ENCODE measurements at regions not wholly inside any gene's neighbourhood (a gene's known extent, or its start where the extent isn't known, plus 50 kb on each side); places are given as distances from the start of the nearest gene placed in this dataset.

DNA sequence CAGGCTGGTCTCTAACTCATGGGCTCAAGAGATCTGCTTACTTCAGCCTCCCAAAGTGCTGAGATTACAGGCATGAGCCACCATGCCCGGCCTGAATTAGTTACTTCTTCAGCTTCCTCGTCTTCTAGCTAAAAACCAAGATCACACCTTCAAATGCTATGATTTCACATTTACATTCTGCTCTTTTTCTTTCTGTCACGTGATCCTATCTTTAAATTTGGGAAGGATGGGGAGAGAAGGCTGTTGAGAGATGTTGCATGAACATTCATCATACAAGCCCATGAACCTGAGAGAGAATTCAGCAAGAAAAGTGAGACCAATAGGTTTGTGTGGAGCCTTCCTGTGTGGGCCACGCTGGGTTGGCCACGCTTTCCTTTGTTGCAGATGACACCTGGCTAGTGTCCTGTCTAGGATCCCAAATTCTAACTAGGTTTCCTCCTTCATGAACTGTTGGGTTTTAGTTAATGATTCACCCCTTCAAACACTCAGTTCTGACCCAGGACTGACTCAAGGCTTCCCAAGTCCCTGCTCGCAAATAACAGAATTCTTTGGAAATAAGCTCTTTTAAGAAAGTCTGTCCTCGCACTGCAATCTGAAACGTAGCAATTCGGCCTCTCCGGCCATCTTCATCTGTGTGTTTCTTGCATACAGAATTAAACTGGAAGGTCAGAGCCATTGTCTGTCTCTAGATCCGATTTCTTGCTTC is 57.3 kb upstream of the CREB1 start:
- peak overlapping the region; percentile 72 for H2AFZ ChIP-seq
- peak; percentile 69 for DNase-seq
- H3K36me3 ChIP-seq (ENCODE audit: low read depth): no peaks in the 10 kb centered on the region
- H3K4me3 ChIP-seq: peak overlapping the region; percentile 40
- no peaks in the 10 kb centered on the region for H3K9me3 ChIP-seq (ENCODE audit: low read depth)
- peaks cover 22% of the 10 kb centered on the region for H3F3A ChIP-seq (ENCODE audit: insufficient read depth)
- no peaks in the 10 kb centered on the region for H4K20me1 ChIP-seq (ENCODE audit: insufficient read depth)
- peak overlapping the region; percentile 56 for H3K4me2 ChIP-seq (ENCODE audit: unreplicated experiment)
- 71% methylated on average over 11 of the region's 11 CpGs for WGBS, 2 experiments (ENCODE audit: low coverage in 1 of 2, low lambda C conversion rate in 2 of 2, missing lambda C conversion rate in 2 of 2)
- no peaks in the 10 kb centered on the region for H3K79me2 ChIP-seq (ENCODE audit: insufficient read depth)
- in situ Hi-C loops (cut with MboI): loop anchor here (5.0 to 10.0 kb wide), 3 partner anchors 225 to 490 kb away; partner anchors contain the start of gene KLF7
- no peaks in the 10 kb centered on the region for H3K9me2 ChIP-seq (ENCODE audit: insufficient read depth)
- H3K9ac ChIP-seq: peak overlapping the region; percentile 66
- peak overlapping the region; percentile 61 for H3K27ac ChIP-seq
- H3K4me1 ChIP-seq (ENCODE audit: insufficient read depth): peaks cover 38% of the 10 kb centered on the region
- TF ChIP-seq EZH2 (IDR thresholded peaks at IDR 0.05; ENCODE audit: insufficient read depth, poor library complexity, severe bottlenecking) (no peak), EZH2phosphoT487 (IDR thresholded peaks at IDR 0.05; ENCODE audit: insufficient read depth, low read depth) (no peak)
- H3K27me3 ChIP-seq (replicated peaks; ENCODE audit: insufficient read depth): no peaks in the 10 kb centered on the region

DNA sequence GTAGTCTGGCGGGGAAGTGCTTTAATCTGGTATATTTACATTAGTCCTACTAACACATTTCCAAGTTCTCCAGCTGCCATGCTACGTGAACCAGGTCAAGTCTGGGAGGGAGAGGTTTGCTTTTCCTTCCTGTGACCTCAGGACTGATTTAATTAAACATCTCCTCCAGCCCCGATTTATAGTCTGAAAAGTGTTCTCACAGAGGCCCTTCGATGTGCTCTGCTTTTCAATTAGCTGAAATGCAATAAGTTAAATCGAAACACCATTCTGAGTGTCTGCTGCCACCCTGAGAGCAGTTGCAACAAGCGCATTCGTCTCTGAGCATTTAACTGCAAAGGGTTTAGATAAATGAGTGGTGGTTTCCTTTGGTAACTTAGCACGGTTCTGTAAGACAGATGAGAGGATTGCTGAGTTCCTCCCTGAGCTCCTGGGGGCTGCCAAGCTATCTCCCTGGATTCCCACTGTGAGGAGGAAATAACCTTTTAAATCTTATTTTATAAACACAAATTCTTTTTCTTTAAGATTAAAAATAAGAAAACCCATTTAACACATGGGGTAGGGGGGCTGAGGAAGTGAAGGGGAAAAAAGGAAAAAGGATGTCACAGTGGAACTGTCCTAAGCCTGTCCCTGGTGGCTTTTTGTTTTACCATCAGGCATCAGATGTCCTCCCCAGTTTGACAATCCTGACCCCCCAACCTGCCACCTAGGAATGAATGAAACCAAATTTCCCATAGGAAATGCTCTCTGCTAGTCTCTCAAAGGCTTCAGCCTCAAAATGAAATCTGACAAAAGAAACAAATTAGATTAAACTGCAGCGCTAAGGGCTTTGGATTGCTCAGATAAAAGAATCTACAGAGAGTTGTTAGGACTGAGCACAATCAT is 56.5 kb upstream of the CREB1 start:
- no peaks in the 10 kb centered on the region for H4K20me1 ChIP-seq (ENCODE audit: insufficient read depth)
- 12 to 14% methylated on average over 9 of the region's 9 CpGs for WGBS, 2 experiments (ENCODE audit: low coverage in 1 of 2, low lambda C conversion rate in 2 of 2, missing lambda C conversion rate in 2 of 2)
- peak overlapping the region; percentile 40 for H3K4me3 ChIP-seq
- no peaks in the 10 kb centered on the region for H3K36me3 ChIP-seq (ENCODE audit: low read depth)
- H3K4me2 ChIP-seq (ENCODE audit: unreplicated experiment): peak overlapping the region; percentile 56
- peaks cover 20% of the 10 kb centered on the region for H3F3A ChIP-seq (ENCODE audit: insufficient read depth)
- peak overlapping the region; percentile 72 for H2AFZ ChIP-seq
- H3K79me2 ChIP-seq (ENCODE audit: insufficient read depth): no peaks in the 10 kb centered on the region
- in situ Hi-C loops (cut with MboI): loop anchor here (5.0 to 10.0 kb wide), 3 partner anchors 226 to 491 kb away; partner anchors contain the start of gene KLF7
- H3K27me3 ChIP-seq (replicated peaks; ENCODE audit: insufficient read depth): no peaks in the 10 kb centered on the region
- peak; percentile 90 for DNase-seq
- H3K9me3 ChIP-seq (ENCODE audit: low read depth): no peaks in the 10 kb centered on the region
- H3K9me2 ChIP-seq (ENCODE audit: insufficient read depth): no peaks in the 10 kb centered on the region
- H3K4me1 ChIP-seq (ENCODE audit: insufficient read depth): peaks cover 31% of the 10 kb centered on the region
- H3K27ac ChIP-seq: peak overlapping the region; percentile 61
- H3K9ac ChIP-seq: peak overlapping the region; percentile 66
- TF ChIP-seq EZH2phosphoT487 (IDR thresholded peaks at IDR 0.05; ENCODE audit: insufficient read depth, low read depth) (no peak), EZH2 (IDR thresholded peaks at IDR 0.05; ENCODE audit: insufficient read depth, poor library complexity, severe bottlenecking) (no peak)

DNA sequence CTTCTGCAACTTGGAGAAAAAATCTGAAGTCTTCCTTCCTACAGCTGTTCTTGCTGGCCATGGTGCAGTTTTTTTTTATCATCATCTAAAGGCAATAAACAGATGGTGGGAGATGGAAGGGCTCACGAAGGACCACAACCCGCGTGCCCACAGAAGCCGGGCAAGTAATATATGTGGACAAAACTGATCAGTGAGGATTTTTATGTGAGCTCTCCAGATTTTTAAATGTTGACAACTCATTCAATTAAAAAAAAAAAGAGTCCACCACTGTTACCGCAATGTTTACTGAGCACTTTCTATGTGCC is 55.9 kb upstream of the CREB1 start:
- DNase-seq: peak; percentile 14
- in situ Hi-C loops (cut with MboI): loop anchor here (5.0 to 10.0 kb wide), 3 partner anchors 227 to 492 kb away; partner anchors contain the start of gene KLF7
- H3K4me3 ChIP-seq: no peak overlapping the region
- H3K4me1 ChIP-seq (ENCODE audit: insufficient read depth): peaks cover 31% of the 10 kb centered on the region
- no peaks in the 10 kb centered on the region for H3K9me2 ChIP-seq (ENCODE audit: insufficient read depth)
- no peaks in the 10 kb centered on the region for H4K20me1 ChIP-seq (ENCODE audit: insufficient read depth)
- H2AFZ ChIP-seq: peak overlapping the region; percentile 72
- no peaks in the 10 kb centered on the region for H3K36me3 ChIP-seq (ENCODE audit: low read depth)
- TF ChIP-seq EZH2phosphoT487 (IDR thresholded peaks at IDR 0.05; ENCODE audit: insufficient read depth, low read depth): no peak
- no peak for TF ChIP-seq EZH2 (IDR thresholded peaks at IDR 0.05; ENCODE audit: insufficient read depth, poor library complexity, severe bottlenecking)
- peak overlapping the region; percentile 66; the same call in 1 of the 2 replicates for H3K9ac ChIP-seq
- no peaks in the 10 kb centered on the region for H3K27me3 ChIP-seq (replicated peaks; ENCODE audit: insufficient read depth)
- no peaks in the 10 kb centered on the region for H3K9me3 ChIP-seq (ENCODE audit: low read depth)
- peaks cover 20% of the 10 kb centered on the region for H3F3A ChIP-seq (ENCODE audit: insufficient read depth)
- 52 to 54% methylated on average over 5 of the region's 5 CpGs for WGBS, 2 experiments (ENCODE audit: low coverage in 1 of 2, low lambda C conversion rate in 2 of 2, missing lambda C conversion rate in 2 of 2)
- H3K79me2 ChIP-seq (ENCODE audit: insufficient read depth): no peaks in the 10 kb centered on the region
- peak overlapping the region; percentile 56 for H3K4me2 ChIP-seq (ENCODE audit: unreplicated experiment)
- H3K27ac ChIP-seq: no peak overlapping the region

DNA sequence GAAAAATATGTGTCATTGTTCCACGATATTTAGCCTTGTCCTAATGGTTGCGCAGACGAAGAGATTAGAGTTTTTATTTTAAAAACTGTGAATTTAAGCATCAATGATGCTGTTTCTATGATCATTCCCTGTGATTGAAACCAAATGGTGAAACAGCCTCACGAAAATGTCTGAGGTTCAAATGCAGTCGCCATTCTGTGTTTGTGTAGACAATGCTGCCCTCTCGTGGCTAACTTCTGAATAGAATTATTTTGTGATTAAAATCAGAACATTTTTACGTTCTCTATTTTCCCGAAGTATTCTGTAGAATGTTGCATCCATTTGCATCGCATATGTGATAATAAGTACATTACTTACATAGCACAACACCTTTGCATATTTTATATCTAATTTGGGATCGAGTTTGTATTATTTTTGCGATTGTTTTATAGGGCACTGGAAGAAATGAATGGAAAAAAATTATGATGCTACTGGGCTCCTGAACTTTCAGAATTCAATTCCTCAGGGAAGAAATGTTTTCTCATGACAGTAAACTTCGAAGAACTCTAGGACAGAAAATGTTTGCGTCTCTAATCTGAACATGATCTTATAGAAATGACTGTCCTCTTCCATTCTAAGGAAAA is 54.8 kb upstream of the CREB1 start:
- peak overlapping the region; percentile 86 for H3K4me2 ChIP-seq (ENCODE audit: unreplicated experiment)
- H3K9me2 ChIP-seq (ENCODE audit: insufficient read depth): no peaks in the 10 kb centered on the region
- H3K27ac ChIP-seq: peak overlapping the region; percentile 39
- H3F3A ChIP-seq (ENCODE audit: insufficient read depth): peaks cover 20% of the 10 kb centered on the region
- H3K9ac ChIP-seq: peak overlapping the region; percentile 49
- H3K4me1 ChIP-seq (ENCODE audit: insufficient read depth): peaks cover 31% of the 10 kb centered on the region
- 1 to 2% methylated on average over 13 of the region's 13 CpGs for WGBS, 2 experiments (ENCODE audit: low coverage in 1 of 2, low lambda C conversion rate in 2 of 2, missing lambda C conversion rate in 2 of 2)
- H4K20me1 ChIP-seq (ENCODE audit: insufficient read depth): no peaks in the 10 kb centered on the region
- H3K27me3 ChIP-seq (replicated peaks; ENCODE audit: insufficient read depth): no peaks in the 10 kb centered on the region
- in situ Hi-C loops (cut with MboI): loop anchor here (5.0 to 25.0 kb wide), 5 partner anchors 228 to 788 kb away; partner anchors contain the start of gene KLF7
- H3K36me3 ChIP-seq (ENCODE audit: low read depth): no peaks in the 10 kb centered on the region
- no peaks in the 10 kb centered on the region for H3K9me3 ChIP-seq (ENCODE audit: low read depth)
- peak overlapping the region; percentile 62 for H2AFZ ChIP-seq
- DNase-seq: peak; percentile 86
- no peak for TF ChIP-seq EZH2phosphoT487 (IDR thresholded peaks at IDR 0.05; ENCODE audit: insufficient read depth, low read depth)
- TF ChIP-seq EZH2 (IDR thresholded peaks at IDR 0.05; ENCODE audit: insufficient read depth, poor library complexity, severe bottlenecking): no peak
- H3K79me2 ChIP-seq (ENCODE audit: insufficient read depth): no peaks in the 10 kb centered on the region
- H3K4me3 ChIP-seq: peak overlapping the region; percentile 47
